NCI-H226 (cell line): ENCODE measurements at regions not wholly inside any gene's neighbourhood (a gene's known extent, or its start where the extent isn't known, plus 50 kb on each side); places are given as distances from the start of the nearest gene placed in this dataset.
"Not testable (repeated sequence)": the region's sequence is repeated elsewhere in the genome, so short reads cannot be mapped to it uniquely, and the experiment has no call there.

Source experiments
- DNase-seq: peaks from one replicate; pipeline ENCODE4 v3.0.0-alpha.2; 2015

GRCh38 chr18:75984853-75985252 lies 510.2 kb downstream of the ZNF516 start:
- no peak for DNase-seq

GRCh38 chr18:75981102-75981501 lies 513.9 kb downstream of the ZNF516 start:
- DNase-seq = no peak

GRCh38 chr18:75977081-75977480 lies 518.0 kb downstream of the ZNF516 start:
- no peak for DNase-seq

- no peak for DNase-seq
These were observed 524.8 kb downstream of the ZNF516 start for GRCh38 chr18:75970212-75970611.

- DNase-seq = no peak
These were observed 528.6 kb downstream of the ZNF516 start for GRCh38 chr18:75966431-75966830.

GRCh38 chr18:75962036-75962572 lies 532.9 kb downstream of the ZNF516 start:
- DNase-seq = no peak

GRCh38 chr18:75960356-75960755 lies 532.9 kb upstream of the SMIM21 start:
- DNase-seq = not testable (repeated sequence)

GRCh38 chr18:75959150-75959549 lies 531.6 kb upstream of the SMIM21 start:
- DNase-seq = no peak

- no peak for DNase-seq
These were observed 531.2 kb upstream of the SMIM21 start for GRCh38 chr18:75958683-75959082.

GRCh38 chr18:75945265-75945933 lies 517.9 kb upstream of the SMIM21 start:
- DNase-seq = no peak

- DNase-seq = no peak
These were observed 509.8 kb upstream of the SMIM21 start for GRCh38 chr18:75937306-75937705.

GRCh38 chr18:75936862-75937261 lies 509.4 kb upstream of the SMIM21 start:
- DNase-seq = no peak

- DNase-seq = no peak
These were observed 503.6 kb upstream of the SMIM21 start for GRCh38 chr18:75931079-75931478.

GRCh38 chr18:75928706-75929105 lies 501.2 kb upstream of the SMIM21 start:
- DNase-seq = no peak

GRCh38 chr18:75927791-75928190 lies 500.3 kb upstream of the SMIM21 start:
- no peak for DNase-seq

GRCh38 chr18:75926811-75927210 lies 499.3 kb upstream of the SMIM21 start:
- DNase-seq = no peak

GRCh38 chr18:75923169-75923568 lies 495.7 kb upstream of the SMIM21 start:
- no peak for DNase-seq

- DNase-seq = no peak
These were observed 489.1 kb upstream of the SMIM21 start for GRCh38 chr18:75916624-75916982.

GRCh38 chr18:75915941-75916623 lies 488.6 kb upstream of the SMIM21 start:
- DNase-seq = no peak

GRCh38 chr18:75912829-75913228 lies 485.3 kb upstream of the SMIM21 start:
- DNase-seq = no peak

- no peak for DNase-seq
These were observed 476.9 kb upstream of the SMIM21 start for GRCh38 chr18:75904416-75904815.

- no peak for DNase-seq
These were observed 471.1 kb upstream of the SMIM21 start for GRCh38 chr18:75898651-75899050.

GRCh38 chr18:75897386-75897785 lies 469.9 kb upstream of the SMIM21 start:
- no peak for DNase-seq

- no peak for DNase-seq
These were observed 469.4 kb upstream of the SMIM21 start for GRCh38 chr18:75896865-75897264.

- no peak for DNase-seq
These were observed 467.6 kb upstream of the SMIM21 start for GRCh38 chr18:75895135-75895534.
